Keratinocyte (primary cell): ENCODE measurements at regions not wholly inside any gene's neighbourhood (a gene's known extent, or its start where the extent isn't known, plus 50 kb on each side); places are given as distances from the start of the nearest gene placed in this dataset.

Source experiments
- DNase-seq: peaks from one replicate; pipeline ENCODE4 v3.0.0-alpha.2; 2011; ENCODE audit warnings: low read depth, missing footprints, low spot score
- FAIRE-seq: peaks from 2 replicates; lab custom pipeline; 2011; peaks lifted over from hg19 to GRCh38; lab: Jason Lieb, UNC
- H2AFZ ChIP-seq: 2 replicates; pipeline ENCODE4 v1.6.0; 2012; ENCODE audit warnings: low read length, control low read depth, inconsistent platforms; ENCODE audit not compliant: control insufficient read depth
- H3K27ac ChIP-seq: 2 replicates; pipeline ENCODE4 v1.5.1; 2011; ENCODE audit warnings: low read length; ENCODE audit not compliant: control insufficient read depth, insufficient read depth
- H3K27me3 ChIP-seq: 3 replicates; pipeline ENCODE4 v1.6.0; 2011; ENCODE audit warnings: low read length; ENCODE audit not compliant: control insufficient read depth, insufficient read depth; ENCODE audit errors: extremely low read depth
- H3K36me3 ChIP-seq, 2 experiments: 2 replicates in 1 of 2; 3 replicates in 1 of 2; pipeline ENCODE4 v1.5.1; 2011; ENCODE audit warnings: low read length in 2 of 2, mild to moderate bottlenecking in 1 of 2; ENCODE audit not compliant: control insufficient read depth in 2 of 2, insufficient read depth in 2 of 2; ENCODE audit errors: extremely low read depth in 1 of 2
- H3K4me1 ChIP-seq: 3 replicates; pipeline ENCODE4 v1.5.1; 2011; ENCODE audit warnings: low read length; ENCODE audit not compliant: control insufficient read depth, insufficient read depth; ENCODE audit errors: extremely low read depth
- H3K4me2 ChIP-seq: 3 replicates; pipeline ENCODE4 v1.6.0; 2011; ENCODE audit warnings: low read depth, low read length; ENCODE audit not compliant: control insufficient read depth, insufficient read depth; ENCODE audit errors: extremely low read depth
- H3K4me3 ChIP-seq, 3 experiments: fragments of 200-600 bp in 1 of 3; sonication (generic) in 1 of 3; 2 replicates in 2 of 3; 3 replicates in 1 of 3; pipeline ENCODE4 v1.5.1; 2011 to 2016; ENCODE audit warnings: low read length in 3 of 3, mild to moderate bottlenecking in 3 of 3, control low read depth in 2 of 3, inconsistent platforms in 1 of 3, low read depth in 1 of 3, mixed read lengths in 1 of 3, mixed run types in 1 of 3, moderate library complexity in 1 of 3; ENCODE audit not compliant: control insufficient read depth in 2 of 3, insufficient read depth in 2 of 3; ENCODE audit errors: extremely low read depth in 1 of 3
- H3K79me2 ChIP-seq: 2 replicates; pipeline ENCODE4 v1.6.0; 2012; ENCODE audit warnings: low read length; ENCODE audit not compliant: control insufficient read depth, insufficient read depth
- H3K9ac ChIP-seq: 3 replicates; pipeline ENCODE4 v1.6.0; 2011; ENCODE audit warnings: low read length; ENCODE audit not compliant: control insufficient read depth, insufficient read depth; ENCODE audit errors: extremely low read depth
- H3K9me1 ChIP-seq: 3 replicates; pipeline ENCODE4 v1.6.0; 2011; ENCODE audit warnings: low read length; ENCODE audit not compliant: control insufficient read depth, insufficient read depth; ENCODE audit errors: extremely low read depth
- H3K9me3 ChIP-seq: 2 replicates; pipeline ENCODE4 v1.5.1; 2012; ENCODE audit warnings: low read depth, low read length; ENCODE audit not compliant: control insufficient read depth
- H4K20me1 ChIP-seq: 3 replicates; pipeline ENCODE4 v1.6.0; 2011; ENCODE audit warnings: low read length; ENCODE audit not compliant: control insufficient read depth, insufficient read depth; ENCODE audit errors: extremely low read depth
- EZH2 ChIP-seq: IDR thresholded peaks from one replicate; pipeline ENCODE4 v1.6.1; 2012; ENCODE audit warnings: inconsistent platforms, mild to moderate bottlenecking, low read length, moderate library complexity
- dilution Hi-C: fragments of 300-500 bp; cut with MboI; formaldehyde crosslinking; loops from one replicate; pipeline ENCODE4 v1.7.0; 2020; ENCODE audit warnings: low sequenced_read_pairs; ENCODE audit not compliant: extremely low pct_ligation_motif_present
- TF ChIP-seq, protein P1 (sequence below), 3 experiments: IDR thresholded peaks in 1 of 3; conservative IDR thresholded peaks in 1 of 3; optimal IDR thresholded peaks in 1 of 3; 2 replicates in 2 of 3; 3 replicates in 1 of 3; pipeline versions ENCODE3 to v1.5.1; 2011; ENCODE audit warnings: low read length in 3 of 3, mild to moderate bottlenecking in 3 of 3, moderate library complexity in 2 of 3, control low read depth in 1 of 3, inconsistent platforms in 1 of 3; ENCODE audit not compliant: insufficient read depth in 2 of 3; ENCODE audit errors: extremely low read depth in 1 of 3

DNA sequence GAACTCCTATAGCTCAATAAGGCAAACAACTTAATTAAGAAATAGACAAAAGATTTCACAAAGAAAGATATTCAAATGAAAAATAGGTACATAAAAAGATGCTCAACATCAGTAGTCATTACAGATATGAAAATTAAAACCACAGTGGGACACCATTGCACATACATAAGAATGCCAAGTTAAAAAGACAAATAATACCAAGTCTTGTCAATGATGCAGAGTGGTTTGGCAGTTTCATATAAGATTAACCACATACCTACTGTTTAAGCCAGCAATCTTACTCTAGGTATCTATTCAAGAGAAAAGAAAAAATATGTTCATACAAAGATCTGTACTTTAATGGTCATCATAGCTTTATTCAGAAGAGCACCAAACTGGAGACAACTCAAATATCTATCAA is 63.5 kb upstream of the GLS start:
- TF ChIP-seq EZH2: no peak
- TF ChIP-seq, protein P1, sequence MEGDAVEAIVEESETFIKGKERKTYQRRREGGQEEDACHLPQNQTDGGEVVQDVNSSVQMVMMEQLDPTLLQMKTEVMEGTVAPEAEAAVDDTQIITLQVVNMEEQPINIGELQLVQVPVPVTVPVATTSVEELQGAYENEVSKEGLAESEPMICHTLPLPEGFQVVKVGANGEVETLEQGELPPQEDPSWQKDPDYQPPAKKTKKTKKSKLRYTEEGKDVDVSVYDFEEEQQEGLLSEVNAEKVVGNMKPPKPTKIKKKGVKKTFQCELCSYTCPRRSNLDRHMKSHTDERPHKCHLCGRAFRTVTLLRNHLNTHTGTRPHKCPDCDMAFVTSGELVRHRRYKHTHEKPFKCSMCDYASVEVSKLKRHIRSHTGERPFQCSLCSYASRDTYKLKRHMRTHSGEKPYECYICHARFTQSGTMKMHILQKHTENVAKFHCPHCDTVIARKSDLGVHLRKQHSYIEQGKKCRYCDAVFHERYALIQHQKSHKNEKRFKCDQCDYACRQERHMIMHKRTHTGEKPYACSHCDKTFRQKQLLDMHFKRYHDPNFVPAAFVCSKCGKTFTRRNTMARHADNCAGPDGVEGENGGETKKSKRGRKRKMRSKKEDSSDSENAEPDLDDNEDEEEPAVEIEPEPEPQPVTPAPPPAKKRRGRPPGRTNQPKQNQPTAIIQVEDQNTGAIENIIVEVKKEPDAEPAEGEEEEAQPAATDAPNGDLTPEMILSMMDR (optimal IDR thresholded peaks at IDR 0.05 in 1 of 3, IDR thresholded peaks at IDR 0.05 in 1 of 3, conservative IDR thresholded peaks at IDR 0.05 in 1 of 3; ENCODE audit: extremely low read depth in 1 of 3, insufficient read depth in 2 of 3, low read length in 3 of 3): no peak
- DNase-seq (no peak), FAIRE-seq (no peak)
- H3K4me1 ChIP-seq: no peaks in the 10 kb centered on the region
- H3K79me2 ChIP-seq: no peaks in the 10 kb centered on the region
- no peaks in the 10 kb centered on the region for H4K20me1 ChIP-seq
- no peak overlapping the region for H3K9ac ChIP-seq
- no peak overlapping the region for H3K4me3 ChIP-seq
- dilution Hi-C loops: no loop called here
- H2AFZ ChIP-seq: no peak overlapping the region
- H3K27me3 ChIP-seq: no peaks in the 10 kb centered on the region
- no peak overlapping the region for H3K27ac ChIP-seq
- H3K4me2 ChIP-seq: no peak overlapping the region
- H3K9me1 ChIP-seq: no peaks in the 10 kb centered on the region
- H3K36me3 ChIP-seq: no peaks in the 10 kb centered on the region
- no peaks in the 10 kb centered on the region for H3K9me3 ChIP-seq

DNA sequence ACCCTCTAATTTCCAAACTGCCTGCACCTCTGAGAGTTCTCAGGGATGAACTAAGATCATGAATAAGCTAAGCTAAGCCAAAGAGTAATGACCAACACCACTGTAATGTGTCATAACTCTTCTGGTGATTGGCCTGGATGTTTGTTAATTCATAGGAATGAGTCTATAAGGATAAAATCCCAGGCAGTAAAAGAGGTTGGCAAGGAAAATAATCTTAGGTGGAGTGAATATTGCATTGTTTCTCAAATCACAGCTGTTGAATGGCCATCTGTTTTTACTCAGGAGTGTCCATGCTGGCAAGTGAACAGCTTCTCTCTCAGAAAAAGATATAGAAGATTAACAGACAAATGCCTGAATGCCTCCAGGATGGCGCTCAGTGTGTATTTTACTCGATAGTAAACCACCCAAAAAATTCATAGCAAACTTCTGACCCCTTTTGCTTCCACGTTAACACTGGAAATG is 60.8 kb upstream of the GLS start:
- Histone ChIP-seq H3K9ac (no peak overlapping the region), H3K4me3 (no peak overlapping the region), H3K4me2 (no peak overlapping the region), H4K20me1 (no peaks in the 10 kb centered on the region), H2AFZ (no peak overlapping the region), H3K9me1 (no peaks in the 10 kb centered on the region), H3K27me3 (no peaks in the 10 kb centered on the region), H3K27ac (no peak overlapping the region), H3K9me3 (no peaks in the 10 kb centered on the region), H3K79me2 (no peaks in the 10 kb centered on the region), H3K36me3 (no peaks in the 10 kb centered on the region), H3K4me1 (no peaks in the 10 kb centered on the region)
- DNase-seq (no peak), FAIRE-seq (peak; percentile 23)
- dilution Hi-C loops: no loop called here
- TF ChIP-seq, protein P1 (optimal IDR thresholded peaks at IDR 0.05 in 1 of 3, IDR thresholded peaks at IDR 0.05 in 1 of 3, conservative IDR thresholded peaks at IDR 0.05 in 1 of 3; ENCODE audit: extremely low read depth in 1 of 3, insufficient read depth in 2 of 3, low read length in 3 of 3): no peak
- no peak for TF ChIP-seq EZH2
